Islet precursor cell (in vitro differentiated cells): ENCODE measurements at regions not wholly inside any gene's neighbourhood (a gene's known extent, or its start where the extent isn't known, plus 50 kb on each side); places are given as distances from the start of the nearest gene placed in this dataset.

ENCODE experiments used
- DNase-seq: peaks from one replicate; pipeline ENCODE4 v3.0.0-alpha.2; 2018

GRCh38 chr7:115883629-115884028, 146.9 kb downstream of the TFEC start:
- DNase-seq, result no peak

- DNase-seq, result no peak
Measured at GRCh38 chr7:115881476-115881875, 149.1 kb downstream of the TFEC start.

GRCh38 chr7:115879171-115879570, 151.4 kb downstream of the TFEC start:
- no peak for DNase-seq

GRCh38 chr7:115869801-115870200, 160.8 kb downstream of the TFEC start:
- DNase-seq, result no peak

GRCh38 chr7:115869190-115869589, 161.4 kb downstream of the TFEC start:
- no peak for DNase-seq

GRCh38 chr7:115868369-115868768, 162.2 kb downstream of the TFEC start:
- DNase-seq, result no peak

GRCh38 chr7:115864082-115864481, 166.5 kb downstream of the TFEC start:
- DNase-seq, result no peak

- no peak for DNase-seq
Measured at GRCh38 chr7:115851291-115851690, 179.3 kb downstream of the TFEC start.

GRCh38 chr7:115850774-115851173, 179.8 kb downstream of the TFEC start:
- no peak for DNase-seq

- no peak for DNase-seq
Measured at GRCh38 chr7:115844857-115845256, 185.7 kb downstream of the TFEC start.

GRCh38 chr7:115840702-115841101, 189.9 kb downstream of the TFEC start:
- DNase-seq, result peak; percentile 80

- no peak for DNase-seq
Measured at GRCh38 chr7:115838829-115839228, 191.7 kb downstream of the TFEC start.

GRCh38 chr7:115831371-115831770, 199.2 kb downstream of the TFEC start:
- no peak for DNase-seq

GRCh38 chr7:115827305-115828045, 203.1 kb downstream of the TFEC start:
- no peak for DNase-seq

- DNase-seq, result no peak
Measured at GRCh38 chr7:115825456-115826115, 205.0 kb downstream of the TFEC start.

GRCh38 chr7:115822801-115823200, 207.8 kb downstream of the TFEC start:
- DNase-seq, result no peak

GRCh38 chr7:115822380-115822779, 208.2 kb downstream of the TFEC start:
- no peak for DNase-seq

- no peak for DNase-seq
Measured at GRCh38 chr7:115816318-115816974, 214.1 kb downstream of the TFEC start.

- DNase-seq, result no peak
Measured at GRCh38 chr7:115812794-115813193, 217.8 kb downstream of the TFEC start.

GRCh38 chr7:115805458-115805857, 225.1 kb downstream of the TFEC start:
- no peak for DNase-seq

GRCh38 chr7:115802415-115802814, 228.1 kb downstream of the TFEC start:
- no peak for DNase-seq

GRCh38 chr7:115799430-115799829, 231.1 kb downstream of the TFEC start:
- no peak for DNase-seq

- DNase-seq, result no peak
Measured at GRCh38 chr7:115793958-115794702, 236.4 kb downstream of the TFEC start.
